HFF-Myc (cell line): ENCODE measurements at regions not wholly inside any gene's neighbourhood (a gene's known extent, or its start where the extent isn't known, plus 50 kb on each side); places are given as distances from the start of the nearest gene placed in this dataset.
A peak's percentile ranks its signal among the peaks of the same experiment; 100 is the strongest.

ENCODE experiments used
- DNase-seq: peaks from one replicate; pipeline ENCODE4 v3.0.0-alpha.2; 2011; ENCODE audit warnings: low read depth; ENCODE audit errors: extremely low read depth
- H3K4me3 ChIP-seq: replicated peaks from 2 replicates; pipeline ENCODE4 v1.5.1; 2011; ENCODE audit warnings: low read depth, mild to moderate bottlenecking, control low read depth, low read length
- CTCF ChIP-seq: IDR thresholded peaks from 2 replicates; pipeline ENCODE4 v1.5.1; 2012; ENCODE audit warnings: mild to moderate bottlenecking, low read depth, low read length, control low read depth; ENCODE audit errors: missing control alignments

DNA sequence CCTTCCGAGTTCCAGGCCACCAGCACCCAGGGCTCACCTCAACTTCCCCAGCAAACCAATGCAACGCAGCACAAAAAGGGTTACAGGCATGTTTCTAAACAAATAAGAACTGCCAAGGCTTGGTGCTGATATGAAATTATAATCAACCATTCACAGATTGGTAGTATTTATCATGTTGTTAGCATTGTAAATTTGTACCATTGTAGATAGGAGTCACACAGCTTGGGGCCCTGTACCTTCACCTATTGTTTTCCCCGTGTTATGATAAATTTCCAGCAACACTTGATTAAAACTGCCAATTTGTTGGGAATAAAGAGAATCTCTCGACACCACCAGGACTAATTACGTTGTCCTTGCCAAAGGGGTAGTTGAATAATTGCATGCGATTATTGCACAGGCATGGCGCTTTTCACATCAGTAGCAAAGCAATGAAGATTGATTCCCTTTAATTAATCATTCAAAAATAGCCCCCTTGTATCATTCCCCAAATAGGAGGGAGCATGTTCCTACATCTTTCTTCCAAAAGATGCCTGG, 454.1 kb downstream of the ZNF608 start:
- no peak overlapping the region for H3K4me3 ChIP-seq
- no peak for TF ChIP-seq CTCF
- no peak for DNase-seq

DNA sequence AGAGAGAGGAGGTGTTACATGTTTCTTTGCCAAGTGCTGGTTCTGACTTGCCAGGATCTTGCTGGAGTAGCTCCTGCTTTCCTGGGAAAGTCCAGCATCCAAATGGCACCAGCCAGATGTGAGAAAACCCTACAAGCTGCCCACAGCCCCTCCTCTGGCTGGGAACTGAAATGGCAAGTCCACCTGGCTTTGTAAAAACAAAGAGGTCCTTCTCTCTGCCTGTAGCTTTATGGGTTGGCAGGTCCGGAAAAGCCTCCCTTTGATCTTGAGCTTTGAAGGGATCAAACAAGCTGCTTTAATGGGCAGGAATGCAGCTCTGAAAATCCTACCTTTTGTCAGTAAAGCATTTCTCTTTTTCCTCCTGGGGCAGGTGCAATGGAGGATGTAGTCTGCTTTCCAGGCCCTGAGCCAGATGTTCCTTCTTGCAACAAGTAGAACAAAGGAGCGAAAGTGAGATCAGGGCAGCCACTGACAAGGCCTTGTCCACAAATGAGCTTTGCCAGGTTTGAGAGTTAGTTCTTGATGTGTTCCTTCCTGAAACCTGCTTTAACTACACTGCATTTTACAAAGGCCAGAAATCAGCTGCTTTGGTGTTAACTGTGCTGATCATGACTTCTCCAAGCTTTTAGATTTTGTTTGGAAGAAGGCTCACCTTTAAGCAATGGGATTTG, 456.7 kb downstream of the ZNF608 start:
- peak; percentile 15 for TF ChIP-seq CTCF
- no peak overlapping the region for H3K4me3 ChIP-seq
- DNase-seq, result no peak

GRCh38 chr5:124289130-124289529, 457.3 kb downstream of the ZNF608 start:
- DNase-seq, result no peak
- no peak overlapping the region for H3K4me3 ChIP-seq
- TF ChIP-seq CTCF, result no peak

DNA sequence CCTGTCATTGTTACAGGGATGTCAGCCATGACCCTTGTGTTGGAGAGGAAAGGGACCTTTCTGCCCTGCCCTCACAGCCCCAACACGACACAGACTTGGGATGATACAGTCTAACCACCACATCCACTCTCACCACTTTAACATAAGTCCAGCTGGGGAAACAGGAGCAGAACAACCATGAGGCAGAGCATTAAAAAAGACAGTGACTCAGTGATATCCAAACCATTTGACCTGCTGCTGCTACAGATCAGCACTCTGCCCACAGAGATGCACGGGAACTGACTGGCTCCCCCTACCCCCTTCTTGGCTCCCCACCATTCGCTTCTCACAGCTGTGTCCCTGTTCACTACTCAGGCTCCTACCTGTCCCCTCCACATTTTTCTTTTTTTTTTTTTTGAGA, 458.6 kb downstream of the ZNF608 start:
- TF ChIP-seq CTCF, result no peak
- H3K4me3 ChIP-seq, result no peak overlapping the region
- DNase-seq, result no peak

GRCh38 chr5:124285733-124286132, 460.7 kb downstream of the ZNF608 start:
- no peak overlapping the region for H3K4me3 ChIP-seq
- TF ChIP-seq CTCF, result no peak
- no peak for DNase-seq

- no peak for TF ChIP-seq CTCF
- DNase-seq, result no peak
- no peak overlapping the region for H3K4me3 ChIP-seq
Observed at GRCh38 chr5:124285071-124285470, 461.4 kb downstream of the ZNF608 start.

GRCh38 chr5:124283031-124283430, 463.4 kb downstream of the ZNF608 start:
- TF ChIP-seq CTCF, result no peak
- no peak overlapping the region for H3K4me3 ChIP-seq
- no peak for DNase-seq
